Caco-2 (cell line): ENCODE measurements at regions not wholly inside any gene's neighbourhood (a gene's known extent, or its start where the extent isn't known, plus 50 kb on each side); places are given as distances from the start of the nearest gene placed in this dataset.

Experiments used
- BruUV-seq: library from RNA; stranded (reverse); fragments of 400-500 nt; replicated peaks from 2 replicates; lab custom pipeline; 2021; lab: Mats Ljungman, UMichigan
- CTCF ChIA-PET: fragments of 300-600 bp; sonication (Branson Sonifier 250); formaldehyde crosslinking; loops from one replicate; lab custom pipeline; 2022; ENCODE audit warnings: antibody characterized with exemption; lab: Charles Lee
- POLR2A ChIA-PET: fragments of 300-600 bp; sonication (Branson Sonifier 250); formaldehyde crosslinking; loops from one replicate; lab custom pipeline; 2022; ENCODE audit warnings: antibody characterized with exemption; lab: Charles Lee
- DNase-seq, 2 experiments: peaks; one replicate each; pipeline versions ENCODE4 v3.0.0 to v3.0.0-alpha.2; 2020 to 2022
- H3K27me3 ChIP-seq: replicated peaks from 2 replicates; pipeline ENCODE4 v1.6.0; 2011; ENCODE audit warnings: low read length; ENCODE audit not compliant: control insufficient read depth, insufficient read depth
- H3K36me3 ChIP-seq: 2 replicates; pipeline ENCODE4 v1.5.1; 2011; ENCODE audit warnings: low read length; ENCODE audit not compliant: control insufficient read depth, insufficient read depth
- H3K4me1 ChIP-seq: fragments of 250-450 bp; sonication (Bioruptor Pico); 2 replicates; pipeline ENCODE4 v1.5.1; 2020; ENCODE audit warnings: mild to moderate bottlenecking
- H3K4me3 ChIP-seq: 2 replicates; pipeline ENCODE4 v1.5.1; 2011; ENCODE audit warnings: low read depth, mild to moderate bottlenecking, control low read depth, low read length
- H3K9me3 ChIP-seq: fragments of 250-450 bp; sonication (Bioruptor Pico); 2 replicates; pipeline ENCODE4 v1.5.1; 2020; ENCODE audit warnings: mild to moderate bottlenecking, moderate library complexity
- H3K27ac Mint-ChIP-seq: one replicate; pipeline ENCODE4 v1.8.0; 2022; ENCODE audit warnings: mixed read lengths; ENCODE audit not compliant: unreplicated experiment
- H3K27me3 Mint-ChIP-seq: one replicate; pipeline ENCODE4 v1.8.0; 2022; ENCODE audit warnings: mixed read lengths; ENCODE audit not compliant: insufficient read depth, unreplicated experiment
- H3K36me3 Mint-ChIP-seq: one replicate; pipeline ENCODE4 v1.8.0; 2022; ENCODE audit warnings: mild to moderate bottlenecking, mixed read lengths; ENCODE audit not compliant: insufficient read depth, unreplicated experiment
- H3K4me1 Mint-ChIP-seq: one replicate; pipeline ENCODE4 v1.8.0; 2022; ENCODE audit warnings: low read depth, mixed read lengths; ENCODE audit not compliant: unreplicated experiment
- H3K4me3 Mint-ChIP-seq: one replicate; pipeline ENCODE4 v1.8.0; 2022; ENCODE audit warnings: mild to moderate bottlenecking, moderate library complexity, mixed read lengths; ENCODE audit not compliant: unreplicated experiment
- H3K9me3 Mint-ChIP-seq: one replicate; pipeline ENCODE4 v1.8.0; 2022; ENCODE audit warnings: mixed read lengths; ENCODE audit not compliant: unreplicated experiment
- intact Hi-C: fragments of 100-400 bp; cut with micrococcal nuclease; formaldehyde crosslinking; loops from one replicate; pipeline ENCODE4 v1.10.0; 2022; ENCODE audit not compliant: unreplicated experiment
- TF ChIP-seq, protein P1 (sequence below), 2 experiments: fragments of 200-600 bp in 1 of 2; IDR thresholded peaks; 1 replicate in 1 of 2; 2 replicates in 1 of 2; pipeline versions ENCODE4 v1.5.1 to v1.8.0; 2011 to 2022; ENCODE audit warnings: antibody characterized with exemption in 1 of 2, control low read depth in 1 of 2, inconsistent platforms in 1 of 2, low read depth in 1 of 2, low read length in 1 of 2, mild to moderate bottlenecking in 1 of 2, moderate library complexity in 1 of 2; ENCODE audit not compliant: insufficient read depth in 1 of 2, severe bottlenecking in 1 of 2, unreplicated experiment in 1 of 2

DNA sequence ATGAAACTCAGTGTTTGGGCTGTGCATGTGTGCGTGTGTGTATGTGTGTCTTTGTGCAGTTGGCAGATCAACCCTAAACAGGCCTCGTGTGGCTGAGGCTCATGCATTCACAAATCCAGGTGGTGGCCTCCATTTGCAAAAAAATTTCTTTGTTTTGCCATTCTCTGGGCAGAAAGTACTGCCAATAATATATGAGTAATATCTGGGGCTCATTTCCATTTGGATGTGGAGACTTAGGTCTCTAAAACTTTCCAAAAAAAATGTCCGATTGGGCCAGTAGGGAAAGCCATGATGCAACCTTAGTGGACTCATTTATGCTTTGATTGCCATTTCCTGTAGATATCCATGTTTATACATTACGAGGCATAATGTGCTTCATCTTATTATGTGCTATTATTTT lies 77.9 kb upstream of the RPS23 start:
- Mint-ChIP-seq H3K4me3 (no peak overlapping the region), H3K27ac (no peak overlapping the region), H3K9me3 (no peaks in the 10 kb centered on the region), H3K27me3 (no peaks in the 10 kb centered on the region), H3K4me1 (peaks cover 8% of the 10 kb centered on the region), H3K36me3 (no peaks in the 10 kb centered on the region)
- H3K9me3 ChIP-seq, result no peaks in the 10 kb centered on the region
- ChIA-PET POLR2A (no interaction called here), CTCF (no interaction called here)
- H3K27me3 ChIP-seq, result no peaks in the 10 kb centered on the region
- intact Hi-C loops, result no loop called here
- no peaks in the 10 kb centered on the region for H3K4me1 ChIP-seq
- BruUV-seq, result no TSS peak
- no peak overlapping the region for H3K4me3 ChIP-seq
- TF ChIP-seq, protein P1, sequence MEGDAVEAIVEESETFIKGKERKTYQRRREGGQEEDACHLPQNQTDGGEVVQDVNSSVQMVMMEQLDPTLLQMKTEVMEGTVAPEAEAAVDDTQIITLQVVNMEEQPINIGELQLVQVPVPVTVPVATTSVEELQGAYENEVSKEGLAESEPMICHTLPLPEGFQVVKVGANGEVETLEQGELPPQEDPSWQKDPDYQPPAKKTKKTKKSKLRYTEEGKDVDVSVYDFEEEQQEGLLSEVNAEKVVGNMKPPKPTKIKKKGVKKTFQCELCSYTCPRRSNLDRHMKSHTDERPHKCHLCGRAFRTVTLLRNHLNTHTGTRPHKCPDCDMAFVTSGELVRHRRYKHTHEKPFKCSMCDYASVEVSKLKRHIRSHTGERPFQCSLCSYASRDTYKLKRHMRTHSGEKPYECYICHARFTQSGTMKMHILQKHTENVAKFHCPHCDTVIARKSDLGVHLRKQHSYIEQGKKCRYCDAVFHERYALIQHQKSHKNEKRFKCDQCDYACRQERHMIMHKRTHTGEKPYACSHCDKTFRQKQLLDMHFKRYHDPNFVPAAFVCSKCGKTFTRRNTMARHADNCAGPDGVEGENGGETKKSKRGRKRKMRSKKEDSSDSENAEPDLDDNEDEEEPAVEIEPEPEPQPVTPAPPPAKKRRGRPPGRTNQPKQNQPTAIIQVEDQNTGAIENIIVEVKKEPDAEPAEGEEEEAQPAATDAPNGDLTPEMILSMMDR (IDR thresholded peaks at IDR 0.05; ENCODE audit: insufficient read depth in 1 of 2, low read depth in 1 of 2, low read length in 1 of 2, severe bottlenecking in 1 of 2, unreplicated experiment in 1 of 2), result no peak
- no peak for DNase-seq
- H3K36me3 ChIP-seq, result no peaks in the 10 kb centered on the region

DNA sequence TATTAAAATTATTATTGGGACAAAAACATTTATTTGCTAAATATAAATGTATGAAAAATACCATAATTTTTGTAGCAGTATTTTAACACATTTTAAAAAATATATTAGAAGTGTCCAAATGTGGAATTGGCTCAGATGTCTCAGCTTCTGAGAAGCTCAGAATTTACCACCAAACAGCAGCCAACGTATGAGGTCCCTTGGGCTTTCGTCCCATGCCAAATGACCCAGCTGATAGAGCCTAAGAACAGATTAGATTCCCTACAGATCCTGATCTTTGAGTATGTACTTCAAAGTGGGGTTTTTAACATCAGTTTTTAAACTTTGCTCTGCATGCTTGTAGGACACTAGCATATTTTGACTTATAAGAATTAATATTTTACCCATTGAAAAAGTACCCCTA lies 77.3 kb upstream of the RPS23 start:
- Histone ChIP-seq H3K36me3 (no peaks in the 10 kb centered on the region), H3K4me1 (no peaks in the 10 kb centered on the region), H3K9me3 (no peaks in the 10 kb centered on the region), H3K27me3 (no peaks in the 10 kb centered on the region), H3K4me3 (no peak overlapping the region)
- intact Hi-C loops, result no loop called here
- Mint-ChIP-seq H3K4me1 (peaks cover 8% of the 10 kb centered on the region), H3K36me3 (no peaks in the 10 kb centered on the region), H3K4me3 (no peak overlapping the region), H3K27me3 (no peaks in the 10 kb centered on the region), H3K27ac (no peak overlapping the region), H3K9me3 (no peaks in the 10 kb centered on the region)
- POLR2A ChIA-PET, result no interaction called here
- TF ChIP-seq, protein P1 (IDR thresholded peaks at IDR 0.05; ENCODE audit: insufficient read depth in 1 of 2, low read depth in 1 of 2, low read length in 1 of 2, severe bottlenecking in 1 of 2, unreplicated experiment in 1 of 2), result no peak
- no TSS peak for BruUV-seq
- no peak for DNase-seq
- CTCF ChIA-PET, result no interaction called here

DNA sequence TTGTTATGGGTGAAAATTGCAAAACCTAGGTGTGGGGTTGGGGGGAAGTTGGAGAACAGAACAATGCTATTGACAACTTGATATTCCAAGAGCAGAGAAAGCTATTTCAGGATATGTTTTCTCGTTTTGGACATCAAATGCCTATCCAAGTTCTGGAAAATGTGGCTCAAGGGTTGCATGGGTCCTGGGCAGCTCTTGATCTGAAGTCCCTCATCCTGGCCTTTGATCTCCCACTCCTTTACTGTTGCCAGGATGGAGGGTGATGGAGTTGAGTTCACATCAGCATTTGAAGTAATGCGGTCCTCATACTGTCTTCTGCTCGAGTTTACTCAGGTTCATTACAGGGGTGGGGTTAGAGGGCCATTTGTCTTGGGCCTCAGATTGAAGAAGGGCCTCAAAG lies 76.9 kb upstream of the RPS23 start:
- Mint-ChIP-seq H3K9me3 (no peaks in the 10 kb centered on the region), H3K36me3 (no peaks in the 10 kb centered on the region), H3K4me3 (no peak overlapping the region), H3K27me3 (no peaks in the 10 kb centered on the region), H3K4me1 (peaks cover 8% of the 10 kb centered on the region), H3K27ac (no peak overlapping the region)
- no peaks in the 10 kb centered on the region for H3K4me1 ChIP-seq
- TF ChIP-seq, protein P1 (IDR thresholded peaks at IDR 0.05; ENCODE audit: insufficient read depth in 1 of 2, low read depth in 1 of 2, low read length in 1 of 2, severe bottlenecking in 1 of 2, unreplicated experiment in 1 of 2), result no peak
- no peak overlapping the region for H3K4me3 ChIP-seq
- no peaks in the 10 kb centered on the region for H3K36me3 ChIP-seq
- ChIA-PET POLR2A (no interaction called here), CTCF (no interaction called here)
- H3K27me3 ChIP-seq, result no peaks in the 10 kb centered on the region
- intact Hi-C loops, result no loop called here
- no TSS peak for BruUV-seq
- no peak for DNase-seq
- H3K9me3 ChIP-seq, result no peaks in the 10 kb centered on the region
